Esophagus squamous epithelium (tissue), 5 donors: ENCODE measurements at regions not wholly inside any gene's neighbourhood (a gene's known extent, or its start where the extent isn't known, plus 50 kb on each side); places are given as distances from the start of the nearest gene placed in this dataset.
"Not testable (repeated sequence)": the region's sequence is repeated elsewhere in the genome, so short reads cannot be mapped to it uniquely, and the experiment has no call there.

Experiments
- DNase-seq: peaks from one replicate; lab custom pipeline; 2025; lab: John Stamatoyannopoulos, UW
- H3K27ac ChIP-seq, 4 donors: fragments of 200-600 bp; sonication (generic); one replicate each; pipeline ENCODE4 v1.5.1; 2016 to 2019; ENCODE audit warnings: mild to moderate bottlenecking in 1 of 4
- H3K27me3 ChIP-seq, 4 donors: fragments of 200-600 bp; sonication (generic); 1 replicate in 3 of 4; 2 replicates in 1 of 4; pipeline versions ENCODE4 v1.5.1 to v1.6.0; 2017 to 2021; ENCODE audit warnings: antibody characterized with exemption in 1 of 4
- H3K36me3 ChIP-seq, 3 donors: fragments of 200-600 bp; sonication (generic); one replicate each; pipeline ENCODE4 v1.5.1; 2016 to 2019
- H3K4me1 ChIP-seq, 3 donors: fragments of 200-600 bp; sonication (generic); one replicate each; pipeline ENCODE4 v1.5.1; 2017 to 2019
- H3K4me3 ChIP-seq, 4 donors: fragments of 200-600 bp; sonication (generic); 1 replicate in 3 of 4; 2 replicates in 1 of 4; pipeline ENCODE4 v1.5.1; 2016 to 2019; ENCODE audit warnings: mild to moderate bottlenecking in 2 of 4, moderate library complexity in 1 of 4
- H3K9me3 ChIP-seq, 3 donors: fragments of 200-600 bp; sonication (generic); one replicate each; pipeline ENCODE4 v1.5.1; 2016 to 2019
- POLR2A ChIP-seq, 4 donors: fragments of 450-650 bp; IDR thresholded peaks; one replicate each; pipeline ENCODE4 v1.6.1; 2017; ENCODE audit warnings: antibody characterized with exemption in 4 of 4, mild to moderate bottlenecking in 4 of 4, moderate library complexity in 3 of 4
- WGBS, 2 donors: methylation state at CpG; one replicate each; pipeline ENCODE4 v1.1.5; 2018; 5-methylcytosine and 5-hydroxymethylcytosine counted together
- intact Hi-C: fragments of 100-400 bp; cut with DNase I; formaldehyde crosslinking; loops from one replicate; pipeline ENCODE4 v1.15.0; 2022
- TF ChIP-seq, protein P1 (sequence below), 6 experiments: fragments of 450-650 bp in 4 of 6; fragments of 200-600 bp in 2 of 6; sonication (generic) in 2 of 6; IDR thresholded peaks; one replicate each; pipeline ENCODE4 v1.5.1; 2016 to 2019; ENCODE audit warnings: antibody characterized with exemption in 6 of 6, mild to moderate bottlenecking in 4 of 6, moderate library complexity in 4 of 6
- donor health status: DM: yes; HTN: yes; CAD: no.

GRCh38 chr5:53407373-53407772, 73.1 kb upstream of the FST start:
- 93 to 100% methylated on average over 1 of the region's 1 CpG for WGBS, 2 donors
- intact Hi-C loops: no loop called here
- no peak overlapping the region for H3K27ac ChIP-seq
- H3K4me3 ChIP-seq: no peak overlapping the region
- DNase-seq: no peak
- H3K27me3 ChIP-seq: no peaks in the 10 kb centered on the region
- no peaks in the 10 kb centered on the region for H3K36me3 ChIP-seq
- no peak for TF ChIP-seq POLR2A (IDR thresholded peaks at IDR 0.05)
- TF ChIP-seq, protein P1, sequence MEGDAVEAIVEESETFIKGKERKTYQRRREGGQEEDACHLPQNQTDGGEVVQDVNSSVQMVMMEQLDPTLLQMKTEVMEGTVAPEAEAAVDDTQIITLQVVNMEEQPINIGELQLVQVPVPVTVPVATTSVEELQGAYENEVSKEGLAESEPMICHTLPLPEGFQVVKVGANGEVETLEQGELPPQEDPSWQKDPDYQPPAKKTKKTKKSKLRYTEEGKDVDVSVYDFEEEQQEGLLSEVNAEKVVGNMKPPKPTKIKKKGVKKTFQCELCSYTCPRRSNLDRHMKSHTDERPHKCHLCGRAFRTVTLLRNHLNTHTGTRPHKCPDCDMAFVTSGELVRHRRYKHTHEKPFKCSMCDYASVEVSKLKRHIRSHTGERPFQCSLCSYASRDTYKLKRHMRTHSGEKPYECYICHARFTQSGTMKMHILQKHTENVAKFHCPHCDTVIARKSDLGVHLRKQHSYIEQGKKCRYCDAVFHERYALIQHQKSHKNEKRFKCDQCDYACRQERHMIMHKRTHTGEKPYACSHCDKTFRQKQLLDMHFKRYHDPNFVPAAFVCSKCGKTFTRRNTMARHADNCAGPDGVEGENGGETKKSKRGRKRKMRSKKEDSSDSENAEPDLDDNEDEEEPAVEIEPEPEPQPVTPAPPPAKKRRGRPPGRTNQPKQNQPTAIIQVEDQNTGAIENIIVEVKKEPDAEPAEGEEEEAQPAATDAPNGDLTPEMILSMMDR (IDR thresholded peaks at IDR 0.05): no peak
- H3K9me3 ChIP-seq: no peaks in the 10 kb centered on the region
- peaks cover 0 to 6% (median 0%) of the 10 kb centered on the region in 3 donors for H3K4me1 ChIP-seq

GRCh38 chr5:53411388-53411787, 69.0 kb upstream of the FST start:
- Histone ChIP-seq H3K4me1 (no peaks in the 10 kb centered on the region), H3K9me3 (no peaks in the 10 kb centered on the region), H3K36me3 (no peaks in the 10 kb centered on the region), H3K4me3 (no peak overlapping the region), H3K27me3 (no peaks in the 10 kb centered on the region), H3K27ac (no peak overlapping the region)
- no peak for DNase-seq
- no peak for TF ChIP-seq POLR2A (IDR thresholded peaks at IDR 0.05)
- TF ChIP-seq, protein P1 (IDR thresholded peaks at IDR 0.05): no peak
- intact Hi-C loops: no loop called here
- WGBS, 2 donors: 14 to 15% methylated on average over 1 of the region's 1 CpG

DNA sequence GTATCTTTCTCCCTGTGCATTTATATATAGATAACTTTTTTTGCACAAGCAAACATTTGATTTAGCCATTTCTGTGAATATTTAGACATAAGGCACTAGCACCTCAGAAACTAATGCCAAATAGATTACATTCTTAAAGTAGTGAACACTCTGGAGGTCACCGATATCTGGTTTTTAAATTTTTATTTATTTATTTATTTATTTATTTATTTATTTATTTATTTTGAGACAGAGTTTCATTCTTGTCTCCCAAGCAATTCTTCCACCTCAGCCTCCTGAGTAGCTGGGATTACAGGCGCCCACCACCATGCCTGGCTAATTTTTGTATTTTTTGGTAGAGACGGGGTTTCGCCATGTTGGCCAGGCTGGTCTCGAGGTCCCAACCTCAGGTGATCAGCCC, 67.9 kb upstream of the FST start:
- intact Hi-C loops, H3K4me3 ChIP-seq, H3K9me3 ChIP-seq, H3K27ac ChIP-seq, H3K27me3 ChIP-seq, H3K4me1 ChIP-seq, DNase-seq, H3K36me3 ChIP-seq: not testable (repeated sequence)
- WGBS, 2 donors: 81 to 93% methylated on average over 5 of the region's 5 CpGs

DNA sequence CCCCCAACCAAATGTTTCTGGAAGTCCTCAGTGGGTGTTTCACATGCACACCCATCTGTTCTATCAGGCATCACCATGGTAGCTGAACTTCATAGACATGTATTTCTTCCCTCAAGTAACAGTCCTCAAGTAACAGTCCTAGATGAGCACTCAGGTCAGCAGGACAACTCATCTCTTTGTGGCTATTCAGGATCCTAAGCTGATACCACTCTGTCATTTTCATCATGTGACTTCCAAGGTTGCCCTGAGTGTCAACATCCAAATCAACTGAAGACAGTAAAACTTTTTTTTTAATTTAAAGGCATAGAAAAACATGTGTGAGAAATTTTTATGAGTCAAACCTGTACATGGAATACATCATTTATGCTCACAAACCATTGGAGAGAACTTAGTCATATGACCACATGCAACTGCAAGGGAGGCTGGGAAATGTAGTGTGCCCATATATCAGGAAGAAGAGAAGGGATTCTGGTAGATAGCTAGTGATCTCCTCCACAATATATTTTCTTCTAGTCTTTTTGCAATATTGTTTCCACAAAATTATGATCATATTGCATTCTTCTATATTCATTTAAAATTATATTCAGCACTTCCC, 64.2 kb upstream of the FST start:
- Histone ChIP-seq H3K9me3 (no peaks in the 10 kb centered on the region), H3K36me3 (no peaks in the 10 kb centered on the region), H3K27ac (no peak overlapping the region), H3K4me3 (no peak overlapping the region), H3K27me3 (no peaks in the 10 kb centered on the region), H3K4me1 (no peaks in the 10 kb centered on the region)
- intact Hi-C loops: no loop called here
- no peak for DNase-seq
- TF ChIP-seq POLR2A (IDR thresholded peaks at IDR 0.05): no peak
- TF ChIP-seq, protein P1 (IDR thresholded peaks at IDR 0.05): no peak

GRCh38 chr5:53418409-53418808, 62.0 kb upstream of the FST start:
- Histone ChIP-seq H3K27me3 (no peaks in the 10 kb centered on the region), H3K9me3 (no peaks in the 10 kb centered on the region), H3K4me3 (no peak overlapping the region), H3K36me3 (no peaks in the 10 kb centered on the region), H3K27ac (peak overlapping the region in 2 of 4 donors; percentile 17 to 55), H3K4me1 (no peaks in the 10 kb centered on the region)
- DNase-seq: no peak
- TF ChIP-seq, protein P1 (IDR thresholded peaks at IDR 0.05): no peak
- no peak for TF ChIP-seq POLR2A (IDR thresholded peaks at IDR 0.05)
- WGBS, 2 donors: 67 to 68% methylated on average over 4 of the region's 4 CpGs
- intact Hi-C loops: no loop called here
